GM18499 (cell line): ENCODE measurements at regions not wholly inside any gene's neighbourhood (a gene's known extent, or its start where the extent isn't known, plus 50 kb on each side); places are given as distances from the start of the nearest gene placed in this dataset.
"Not testable (repeated sequence)": the region's sequence is repeated elsewhere in the genome, so short reads cannot be mapped to it uniquely, and the experiment has no call there.

Experiments
- ATAC-seq: cut with Tn5 transposase; IDR thresholded peaks from one replicate; pipeline ENCODE4 v1.9.1; 2021; ENCODE audit warnings: moderate number of reproducible peaks; ENCODE audit not compliant: insufficient read depth, unreplicated experiment

GRCh38 chr9:78698371-78698770, 401.4 kb downstream of the PSAT1 start:
- ATAC-seq = no peak

- ATAC-seq = not testable (repeated sequence)
Observed at GRCh38 chr9:78699217-78699616, 402.3 kb downstream of the PSAT1 start.

- ATAC-seq = not testable (repeated sequence)
Observed at GRCh38 chr9:78704153-78704552, 407.2 kb downstream of the PSAT1 start.

GRCh38 chr9:78707080-78707479, 410.2 kb downstream of the PSAT1 start:
- ATAC-seq = peak; percentile 31

- peak; percentile 97 for ATAC-seq
Observed at GRCh38 chr9:78707481-78707991, 410.6 kb downstream of the PSAT1 start.

- ATAC-seq = no peak
Observed at GRCh38 chr9:78712903-78713613, 416.1 kb downstream of the PSAT1 start.

- ATAC-seq = no peak
Observed at GRCh38 chr9:78713614-78714405, 416.9 kb downstream of the PSAT1 start.

- no peak for ATAC-seq
Observed at GRCh38 chr9:78714576-78714975, 417.7 kb downstream of the PSAT1 start.

GRCh38 chr9:78719029-78719428, 422.1 kb downstream of the PSAT1 start:
- not testable (repeated sequence) for ATAC-seq

GRCh38 chr9:78724896-78725295, 428.0 kb downstream of the PSAT1 start:
- no peak for ATAC-seq

- ATAC-seq = no peak
Observed at GRCh38 chr9:78725503-78725902, 428.6 kb downstream of the PSAT1 start.

- no peak for ATAC-seq
Observed at GRCh38 chr9:78745331-78745730, 448.4 kb downstream of the PSAT1 start.

GRCh38 chr9:78746010-78746409, 449.1 kb downstream of the PSAT1 start:
- no peak for ATAC-seq

GRCh38 chr9:78753039-78753438, 456.1 kb downstream of the PSAT1 start:
- ATAC-seq = no peak

GRCh38 chr9:78756813-78757510, 460.0 kb downstream of the PSAT1 start:
- peak; percentile 87 for ATAC-seq

GRCh38 chr9:78763424-78763823, 466.5 kb downstream of the PSAT1 start:
- no peak for ATAC-seq

GRCh38 chr9:78765861-78766260, 468.9 kb downstream of the PSAT1 start:
- ATAC-seq = no peak

- ATAC-seq = no peak
Observed at GRCh38 chr9:78767490-78767889, 470.6 kb downstream of the PSAT1 start.

GRCh38 chr9:78769690-78770089, 472.8 kb downstream of the PSAT1 start:
- ATAC-seq = no peak

- no peak for ATAC-seq
Observed at GRCh38 chr9:78775211-78775610, 478.3 kb downstream of the PSAT1 start.
